ENCODE measurements at regions not wholly inside any gene's neighbourhood (a gene's known extent, or its start where the extent isn't known, plus 50 kb on each side); places are given as distances from the start of the nearest gene placed in this dataset.

DNA sequence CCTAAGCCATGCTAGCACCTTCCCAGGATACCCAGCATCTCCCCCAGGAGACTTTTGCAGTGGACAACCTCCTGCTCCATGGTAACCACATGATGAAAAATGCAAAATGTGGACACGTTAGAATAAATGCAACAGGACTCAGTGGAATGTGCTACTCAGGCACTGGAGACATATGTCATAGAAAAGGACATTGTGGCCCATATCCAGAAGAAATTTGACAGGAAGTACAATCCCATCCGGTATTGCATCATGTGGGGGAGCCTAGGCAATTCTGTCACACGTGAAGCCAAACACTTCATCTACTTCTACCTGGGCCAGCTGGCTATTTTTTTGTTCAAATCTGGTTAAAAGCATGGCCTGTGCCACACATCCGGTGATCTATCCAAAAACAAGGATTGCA lies 227.2 kb upstream of the GPR149 start:
- TF ChIP-seq EZH2 (IDR thresholded peaks at IDR 0.05) (no peak), EZH2phosphoT487 (IDR thresholded peaks at IDR 0.05) (no peak)
- TF ChIP-seq, protein P1, sequence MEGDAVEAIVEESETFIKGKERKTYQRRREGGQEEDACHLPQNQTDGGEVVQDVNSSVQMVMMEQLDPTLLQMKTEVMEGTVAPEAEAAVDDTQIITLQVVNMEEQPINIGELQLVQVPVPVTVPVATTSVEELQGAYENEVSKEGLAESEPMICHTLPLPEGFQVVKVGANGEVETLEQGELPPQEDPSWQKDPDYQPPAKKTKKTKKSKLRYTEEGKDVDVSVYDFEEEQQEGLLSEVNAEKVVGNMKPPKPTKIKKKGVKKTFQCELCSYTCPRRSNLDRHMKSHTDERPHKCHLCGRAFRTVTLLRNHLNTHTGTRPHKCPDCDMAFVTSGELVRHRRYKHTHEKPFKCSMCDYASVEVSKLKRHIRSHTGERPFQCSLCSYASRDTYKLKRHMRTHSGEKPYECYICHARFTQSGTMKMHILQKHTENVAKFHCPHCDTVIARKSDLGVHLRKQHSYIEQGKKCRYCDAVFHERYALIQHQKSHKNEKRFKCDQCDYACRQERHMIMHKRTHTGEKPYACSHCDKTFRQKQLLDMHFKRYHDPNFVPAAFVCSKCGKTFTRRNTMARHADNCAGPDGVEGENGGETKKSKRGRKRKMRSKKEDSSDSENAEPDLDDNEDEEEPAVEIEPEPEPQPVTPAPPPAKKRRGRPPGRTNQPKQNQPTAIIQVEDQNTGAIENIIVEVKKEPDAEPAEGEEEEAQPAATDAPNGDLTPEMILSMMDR (IDR thresholded peaks at IDR 0.05) = no peak

Data from neural progenitor cell (in vitro differentiated cells).